Karpas-422 (cell line): ENCODE measurements at regions not wholly inside any gene's neighbourhood (a gene's known extent, or its start where the extent isn't known, plus 50 kb on each side); places are given as distances from the start of the nearest gene placed in this dataset.

Source experiments
- DNase-seq: peaks from one replicate; pipeline ENCODE4 v3.0.0-alpha.2; 2015
- H2AFZ ChIP-seq: fragments of 200-600 bp; sonication (generic); 2 replicates; pipeline ENCODE4 v1.6.1; 2014; ENCODE audit warnings: antibody characterized with exemption, low read length, mixed read lengths
- H3K27ac ChIP-seq: fragments of 200-600 bp; sonication (generic); 2 replicates; pipeline ENCODE4 v1.5.1; 2014; ENCODE audit warnings: mild to moderate bottlenecking, low read length, moderate library complexity
- H3K27me3 ChIP-seq: fragments of 200-600 bp; sonication (generic); 2 replicates; pipeline ENCODE4 v1.6.1; 2014; ENCODE audit warnings: low read length, mixed read lengths
- H3K36me3 ChIP-seq: fragments of 200-600 bp; sonication (generic); 2 replicates; pipeline ENCODE4 v1.6.1; 2014; ENCODE audit warnings: low read length, mixed read lengths; ENCODE audit not compliant: insufficient read depth
- H3K4me1 ChIP-seq: fragments of 200-600 bp; sonication (generic); 2 replicates; pipeline ENCODE4 v1.6.1; 2014; ENCODE audit warnings: mild to moderate bottlenecking, low read length, mixed read lengths
- H3K4me2 ChIP-seq: fragments of 200-600 bp; sonication (generic); 2 replicates; pipeline ENCODE4 v1.6.1; 2014; ENCODE audit warnings: low read length, low read depth, mild to moderate bottlenecking; ENCODE audit not compliant: poor library complexity, severe bottlenecking
- H3K4me3 ChIP-seq: fragments of 200-600 bp; sonication (generic); 2 replicates; pipeline ENCODE4 v1.5.1; 2014; ENCODE audit warnings: mild to moderate bottlenecking, antibody characterized with exemption, low read length, mixed read lengths
- H3K79me2 ChIP-seq: fragments of 200-600 bp; sonication (generic); 2 replicates; pipeline ENCODE4 v1.6.1; 2014; ENCODE audit warnings: mild to moderate bottlenecking, low read length, mixed read lengths
- H3K9ac ChIP-seq: fragments of 200-600 bp; sonication (generic); 2 replicates; pipeline ENCODE4 v1.6.0; 2014; ENCODE audit warnings: low read length
- H3K9me2 ChIP-seq: fragments of 200-600 bp; sonication (generic), shearing (Covaris generic); replicated peaks from 2 replicates; pipeline ENCODE4 v1.6.0; 2014; ENCODE audit warnings: mild to moderate bottlenecking, low read length, moderate library complexity; ENCODE audit not compliant: insufficient read depth
- H3K9me3 ChIP-seq: fragments of 300-700, 200-600 bp; sonication (generic); 2 replicates; pipeline ENCODE4 v1.6.1; 2014; ENCODE audit warnings: low read length, mixed read lengths
- H4K20me1 ChIP-seq: fragments of 200-600 bp; sonication (generic); 2 replicates; pipeline ENCODE4 v1.6.1; 2014; ENCODE audit warnings: mild to moderate bottlenecking, antibody characterized with exemption, low read length, low read depth; ENCODE audit not compliant: insufficient read depth

- Histone ChIP-seq H3K9ac (no peak overlapping the region), H3K36me3 (no peaks in the 10 kb centered on the region), H3K4me1 (no peaks in the 10 kb centered on the region), H3K27me3 (no peaks in the 10 kb centered on the region), H2AFZ (no peak overlapping the region), H4K20me1 (no peaks in the 10 kb centered on the region), H3K79me2 (no peaks in the 10 kb centered on the region), H3K27ac (no peak overlapping the region), H3K9me2 (no peaks in the 10 kb centered on the region), H3K4me3 (no peak overlapping the region), H3K4me2 (no peak overlapping the region), H3K9me3 (no peaks in the 10 kb centered on the region)
- DNase-seq, result no peak
Observed at GRCh38 chr5:58201922-58202648, 257.8 kb downstream of the PLK2 start.

DNA sequence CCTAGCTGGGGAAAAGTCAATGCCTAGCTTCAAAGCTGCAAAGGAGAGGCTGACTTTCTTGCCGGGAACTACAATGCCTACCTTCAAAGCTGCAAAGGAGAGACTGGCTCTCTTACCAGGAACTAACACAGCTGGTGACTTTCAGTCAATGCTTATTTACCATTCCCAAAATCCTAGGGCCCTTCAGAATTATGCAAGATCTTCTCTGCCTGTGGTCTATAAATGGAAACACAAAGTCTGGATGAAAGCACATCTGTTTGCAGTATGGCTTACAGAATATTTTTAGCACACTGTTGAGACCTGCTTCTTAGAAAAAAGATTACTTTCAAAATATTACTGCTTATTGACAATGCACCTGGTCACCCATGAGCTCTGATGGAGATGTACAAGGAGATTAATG, 259.4 kb downstream of the PLK2 start:
- no peak overlapping the region for H2AFZ ChIP-seq
- H3K4me1 ChIP-seq, result no peaks in the 10 kb centered on the region
- no peaks in the 10 kb centered on the region for H3K9me3 ChIP-seq
- no peak for DNase-seq
- H3K79me2 ChIP-seq, result no peaks in the 10 kb centered on the region
- no peaks in the 10 kb centered on the region for H3K27me3 ChIP-seq
- no peak overlapping the region for H3K4me3 ChIP-seq
- no peaks in the 10 kb centered on the region for H4K20me1 ChIP-seq
- H3K36me3 ChIP-seq, result no peaks in the 10 kb centered on the region
- no peaks in the 10 kb centered on the region for H3K9me2 ChIP-seq
- H3K9ac ChIP-seq, result no peak overlapping the region
- no peak overlapping the region for H3K4me2 ChIP-seq
- no peak overlapping the region for H3K27ac ChIP-seq

- Histone ChIP-seq H3K4me3 (no peak overlapping the region), H3K9me2 (no peaks in the 10 kb centered on the region), H3K9ac (no peak overlapping the region), H3K9me3 (no peaks in the 10 kb centered on the region), H3K4me1 (no peaks in the 10 kb centered on the region), H3K36me3 (no peaks in the 10 kb centered on the region), H3K4me2 (no peak overlapping the region), H3K79me2 (no peaks in the 10 kb centered on the region), H3K27me3 (no peaks in the 10 kb centered on the region), H2AFZ (no peak overlapping the region), H3K27ac (no peak overlapping the region), H4K20me1 (no peaks in the 10 kb centered on the region)
- no peak for DNase-seq
Observed at GRCh38 chr5:58199087-58199486, 260.8 kb downstream of the PLK2 start.

- H3K4me2 ChIP-seq, result no peak overlapping the region
- no peaks in the 10 kb centered on the region for H3K27me3 ChIP-seq
- no peaks in the 10 kb centered on the region for H3K9me3 ChIP-seq
- H3K79me2 ChIP-seq, result no peaks in the 10 kb centered on the region
- no peaks in the 10 kb centered on the region for H3K36me3 ChIP-seq
- H3K9me2 ChIP-seq, result no peaks in the 10 kb centered on the region
- no peaks in the 10 kb centered on the region for H4K20me1 ChIP-seq
- no peaks in the 10 kb centered on the region for H3K4me1 ChIP-seq
- no peak for DNase-seq
- no peak overlapping the region for H3K4me3 ChIP-seq
- no peak overlapping the region for H2AFZ ChIP-seq
- no peak overlapping the region for H3K27ac ChIP-seq
- H3K9ac ChIP-seq, result no peak overlapping the region
Observed at GRCh38 chr5:58198330-58198729, 261.6 kb downstream of the PLK2 start.

- no peak for DNase-seq
- H3K4me1 ChIP-seq, result no peaks in the 10 kb centered on the region
Observed at GRCh38 chr5:58197875-58198274, 262.0 kb downstream of the PLK2 start.

GRCh38 chr5:58191443-58191842, 268.4 kb downstream of the PLK2 start:
- H3K9me2 ChIP-seq, result no peaks in the 10 kb centered on the region
- no peaks in the 10 kb centered on the region for H4K20me1 ChIP-seq
- H3K36me3 ChIP-seq, result no peaks in the 10 kb centered on the region
- no peak overlapping the region for H3K9ac ChIP-seq
- no peak overlapping the region for H3K4me3 ChIP-seq
- no peak overlapping the region for H2AFZ ChIP-seq
- no peak overlapping the region for H3K27ac ChIP-seq
- no peaks in the 10 kb centered on the region for H3K9me3 ChIP-seq
- no peaks in the 10 kb centered on the region for H3K27me3 ChIP-seq
- DNase-seq, result no peak
- H3K4me2 ChIP-seq, result no peak overlapping the region
- no peaks in the 10 kb centered on the region for H3K79me2 ChIP-seq
- H3K4me1 ChIP-seq, result no peaks in the 10 kb centered on the region

More at GRCh38 chr5:58197875-58198274, 262.0 kb downstream of the PLK2 start:
- Histone ChIP-seq H4K20me1 (no peaks in the 10 kb centered on the region), H3K9ac (no peak overlapping the region), H3K79me2 (no peaks in the 10 kb centered on the region), H3K27me3 (no peaks in the 10 kb centered on the region), H3K4me2 (no peak overlapping the region), H3K27ac (no peak overlapping the region), H3K9me3 (no peaks in the 10 kb centered on the region), H3K9me2 (no peaks in the 10 kb centered on the region), H3K4me3 (no peak overlapping the region), H2AFZ (no peak overlapping the region), H3K36me3 (no peaks in the 10 kb centered on the region)

- H3K4me3 ChIP-seq, result no peak overlapping the region
- no peak overlapping the region for H2AFZ ChIP-seq
- no peaks in the 10 kb centered on the region for H3K9me3 ChIP-seq
- no peaks in the 10 kb centered on the region for H3K9me2 ChIP-seq
- H3K4me2 ChIP-seq, result no peak overlapping the region
- H3K36me3 ChIP-seq, result no peaks in the 10 kb centered on the region
- no peaks in the 10 kb centered on the region for H3K79me2 ChIP-seq
- DNase-seq, result no peak
- no peaks in the 10 kb centered on the region for H4K20me1 ChIP-seq
- H3K27me3 ChIP-seq, result no peaks in the 10 kb centered on the region
- no peak overlapping the region for H3K27ac ChIP-seq
- H3K9ac ChIP-seq, result no peak overlapping the region
- no peaks in the 10 kb centered on the region for H3K4me1 ChIP-seq
Observed at GRCh38 chr5:58188262-58188651, 271.6 kb downstream of the PLK2 start.

DNA sequence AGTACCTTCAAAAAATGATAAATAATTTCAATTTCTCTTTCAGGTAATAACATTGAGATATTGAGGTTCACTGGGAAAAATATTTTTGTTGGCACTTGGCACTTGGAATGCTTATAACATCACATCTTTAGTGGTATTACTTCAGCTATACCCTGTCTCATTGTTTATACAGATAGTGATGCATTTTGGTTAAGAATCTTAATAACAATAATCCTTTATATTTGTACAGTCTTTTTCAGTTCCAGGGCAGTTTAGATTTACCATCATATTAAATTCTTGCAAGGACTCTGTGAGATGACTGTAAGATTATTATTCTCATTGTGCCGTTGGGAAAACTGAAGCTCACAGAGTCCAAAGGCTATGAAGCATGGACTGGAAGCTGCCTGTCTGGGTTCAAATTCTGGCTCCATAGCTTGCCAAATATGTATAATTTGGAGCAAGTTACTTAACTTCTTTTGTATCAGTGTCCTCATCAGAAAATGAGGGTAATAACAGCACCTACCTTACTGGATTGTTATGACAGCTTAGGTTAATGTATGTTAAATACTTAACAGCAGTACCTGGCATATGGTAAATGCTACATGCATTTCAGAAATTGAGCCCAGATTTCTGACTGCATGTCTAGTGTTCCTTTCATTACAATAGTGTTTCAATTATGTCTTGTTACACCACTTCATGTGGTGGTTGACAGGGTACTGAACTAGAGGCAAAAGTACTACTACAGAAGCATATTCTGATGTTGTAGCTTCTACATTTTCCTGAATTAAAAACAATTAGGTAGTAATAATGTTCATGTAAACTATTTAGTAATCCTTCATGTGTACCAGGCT, 272.2 kb downstream of the PLK2 start:
- no peak overlapping the region for H2AFZ ChIP-seq
- H4K20me1 ChIP-seq, result no peaks in the 10 kb centered on the region
- no peak overlapping the region for H3K27ac ChIP-seq
- no peak overlapping the region for H3K4me2 ChIP-seq
- no peaks in the 10 kb centered on the region for H3K4me1 ChIP-seq
- no peaks in the 10 kb centered on the region for H3K9me3 ChIP-seq
- no peak overlapping the region for H3K4me3 ChIP-seq
- no peaks in the 10 kb centered on the region for H3K36me3 ChIP-seq
- H3K27me3 ChIP-seq, result no peaks in the 10 kb centered on the region
- no peak overlapping the region for H3K9ac ChIP-seq
- H3K9me2 ChIP-seq, result no peaks in the 10 kb centered on the region
- no peak for DNase-seq
- H3K79me2 ChIP-seq, result no peaks in the 10 kb centered on the region
